ENCODE measurements at regions not wholly inside any gene's neighbourhood (a gene's known extent, or its start where the extent isn't known, plus 50 kb on each side); places are given as distances from the start of the nearest gene placed in this dataset.

- Histone ChIP-seq H3K36me3 (ENCODE audit: control insufficient read depth, insufficient read depth, low read length) (no peaks in the 10 kb centered on the region), H3K9me3 (ENCODE audit: control insufficient read depth, insufficient read depth, low read depth, low read length) (no peaks in the 10 kb centered on the region), H3K9ac (ENCODE audit: insufficient read depth, low read length) (no peak overlapping the region), H3K4me3 (replicated peaks in 1 of 4; ENCODE audit: control extremely low read depth in 1 of 4, insufficient read depth in 1 of 4, low read depth in 3 of 4, low read length in 4 of 4) (no peak overlapping the region), H3K4me2 (ENCODE audit: extremely low read depth, insufficient read depth, low read length) (no peak overlapping the region), H3K27me3 (ENCODE audit: control insufficient read depth, insufficient read depth, low read length) (no peaks in the 10 kb centered on the region), H4K20me1 (ENCODE audit: control insufficient read depth, extremely low read depth, insufficient read depth, low read length) (no peaks in the 10 kb centered on the region), H3K4me1 (ENCODE audit: control insufficient read depth, extremely low read depth, insufficient read depth, low read length) (no peaks in the 10 kb centered on the region), H2AFZ (ENCODE audit: low read length) (no peak overlapping the region), H3K79me2 (ENCODE audit: control insufficient read depth, insufficient read depth, low read length) (no peaks in the 10 kb centered on the region), H3K27ac (ENCODE audit: insufficient read depth, low read length) (no peak overlapping the region)
- TF ChIP-seq CTCF (conservative IDR thresholded peaks at IDR 0.05 in 1 of 2, IDR thresholded peaks at IDR 0.05 in 1 of 2; ENCODE audit: low read depth in 1 of 2, low read length in 2 of 2) (no peak), EZH2 (IDR thresholded peaks at IDR 0.05; ENCODE audit: low read length, missing control alignments) (no peak)
- DNase-seq (ENCODE audit: low read depth in 2 of 2): peak in 1 of 2 donors; percentile 16
Observed at GRCh38 chr1:239817276-239817675, 274.4 kb upstream of the FMN2 start.

GRCh38 chr1:239817801-239818200, 273.9 kb upstream of the FMN2 start:
- Histone ChIP-seq H3K9ac (ENCODE audit: insufficient read depth, low read length) (no peak overlapping the region), H3K4me3 (replicated peaks in 1 of 4; ENCODE audit: control extremely low read depth in 1 of 4, insufficient read depth in 1 of 4, low read depth in 3 of 4, low read length in 4 of 4) (no peak overlapping the region), H2AFZ (ENCODE audit: low read length) (no peak overlapping the region), H4K20me1 (ENCODE audit: control insufficient read depth, extremely low read depth, insufficient read depth, low read length) (no peaks in the 10 kb centered on the region), H3K36me3 (ENCODE audit: control insufficient read depth, insufficient read depth, low read length) (no peaks in the 10 kb centered on the region), H3K4me2 (ENCODE audit: extremely low read depth, insufficient read depth, low read length) (no peak overlapping the region), H3K4me1 (ENCODE audit: control insufficient read depth, extremely low read depth, insufficient read depth, low read length) (no peaks in the 10 kb centered on the region), H3K27me3 (ENCODE audit: control insufficient read depth, insufficient read depth, low read length) (no peaks in the 10 kb centered on the region), H3K79me2 (ENCODE audit: control insufficient read depth, insufficient read depth, low read length) (no peaks in the 10 kb centered on the region), H3K27ac (ENCODE audit: insufficient read depth, low read length) (no peak overlapping the region), H3K9me3 (ENCODE audit: control insufficient read depth, insufficient read depth, low read depth, low read length) (no peaks in the 10 kb centered on the region)
- no peak for TF ChIP-seq EZH2 (IDR thresholded peaks at IDR 0.05; ENCODE audit: low read length, missing control alignments)
- no peak for TF ChIP-seq CTCF (conservative IDR thresholded peaks at IDR 0.05 in 1 of 2, IDR thresholded peaks at IDR 0.05 in 1 of 2; ENCODE audit: low read depth in 1 of 2, low read length in 2 of 2)
- no peak for DNase-seq (ENCODE audit: low read depth in 2 of 2)

- Histone ChIP-seq H3K9me3 (ENCODE audit: control insufficient read depth, insufficient read depth, low read depth, low read length) (no peaks in the 10 kb centered on the region), H3K4me2 (ENCODE audit: extremely low read depth, insufficient read depth, low read length) (no peak overlapping the region), H3K27me3 (ENCODE audit: control insufficient read depth, insufficient read depth, low read length) (no peaks in the 10 kb centered on the region), H3K4me3 (replicated peaks in 1 of 4; ENCODE audit: control extremely low read depth in 1 of 4, insufficient read depth in 1 of 4, low read depth in 3 of 4, low read length in 4 of 4) (no peak overlapping the region), H3K27ac (ENCODE audit: insufficient read depth, low read length) (no peak overlapping the region), H4K20me1 (ENCODE audit: control insufficient read depth, extremely low read depth, insufficient read depth, low read length) (no peaks in the 10 kb centered on the region), H3K4me1 (ENCODE audit: control insufficient read depth, extremely low read depth, insufficient read depth, low read length) (no peaks in the 10 kb centered on the region), H3K79me2 (ENCODE audit: control insufficient read depth, insufficient read depth, low read length) (no peaks in the 10 kb centered on the region), H2AFZ (ENCODE audit: low read length) (no peak overlapping the region), H3K36me3 (ENCODE audit: control insufficient read depth, insufficient read depth, low read length) (no peaks in the 10 kb centered on the region), H3K9ac (ENCODE audit: insufficient read depth, low read length) (no peak overlapping the region)
- TF ChIP-seq EZH2 (IDR thresholded peaks at IDR 0.05; ENCODE audit: low read length, missing control alignments): no peak
- no peak for TF ChIP-seq CTCF (conservative IDR thresholded peaks at IDR 0.05 in 1 of 2, IDR thresholded peaks at IDR 0.05 in 1 of 2; ENCODE audit: low read depth in 1 of 2, low read length in 2 of 2)
- DNase-seq (ENCODE audit: low read depth in 2 of 2): no peak
Observed at GRCh38 chr1:239819096-239819495, 272.6 kb upstream of the FMN2 start.
